KOPT-K1 (cell line): ENCODE measurements at regions not wholly inside any gene's neighbourhood (a gene's known extent, or its start where the extent isn't known, plus 50 kb on each side); places are given as distances from the start of the nearest gene placed in this dataset.

ENCODE experiments used
- H3K27ac ChIP-seq: fragments of 200-600 bp; sonication (generic); 2 replicates; pipeline ENCODE4 v1.5.1; 2016; ENCODE audit warnings: antibody characterized with exemption, mild to moderate bottlenecking, low read depth, low read length; ENCODE audit not compliant: poor library complexity, severe bottlenecking
- H3K36me3 ChIP-seq: fragments of 200-600 bp; sonication (generic); 2 replicates; pipeline ENCODE4 v1.5.1; 2017; ENCODE audit warnings: antibody characterized with exemption, mild to moderate bottlenecking, low read length, moderate library complexity; ENCODE audit not compliant: insufficient read depth
- H3K9me3 ChIP-seq: fragments of 200-600 bp; sonication (generic); 2 replicates; pipeline ENCODE4 v1.5.1; 2017; ENCODE audit warnings: antibody characterized with exemption, low read length, mild to moderate bottlenecking; ENCODE audit not compliant: insufficient read depth, poor library complexity, severe bottlenecking

DNA sequence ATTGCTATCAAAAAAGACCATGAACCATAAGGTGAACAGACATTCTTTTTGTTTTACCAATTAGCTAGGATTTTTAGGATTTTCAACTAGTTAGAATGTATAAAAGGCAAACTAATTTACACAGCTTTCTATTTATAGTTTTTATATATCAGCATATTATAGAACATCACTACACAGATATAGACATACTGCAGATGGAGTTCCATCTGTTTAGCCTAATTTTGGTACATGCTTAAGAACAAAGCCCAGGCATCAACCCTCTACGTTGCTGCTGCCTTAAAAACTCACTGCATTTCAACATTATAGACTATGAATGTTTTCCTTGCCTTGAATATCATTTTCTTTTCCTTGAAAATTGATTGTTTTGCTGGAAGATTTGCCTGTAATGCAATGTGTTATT is 2227.5 kb upstream of the C9orf72 start:
- no peaks in the 10 kb centered on the region for H3K36me3 ChIP-seq
- no peak overlapping the region for H3K27ac ChIP-seq
- no peaks in the 10 kb centered on the region for H3K9me3 ChIP-seq

- no peaks in the 10 kb centered on the region for H3K9me3 ChIP-seq
- H3K27ac ChIP-seq: no peak overlapping the region
- H3K36me3 ChIP-seq: no peaks in the 10 kb centered on the region
Measured at GRCh38 chr9:29802454-29802853, 2229.2 kb upstream of the C9orf72 start.

- peaks cover 17% of the 10 kb centered on the region for H3K9me3 ChIP-seq
- no peaks in the 10 kb centered on the region for H3K36me3 ChIP-seq
- no peak overlapping the region for H3K27ac ChIP-seq
Measured at GRCh38 chr9:29806937-29807618, 2233.8 kb upstream of the C9orf72 start.

- no peaks in the 10 kb centered on the region for H3K36me3 ChIP-seq
Measured at GRCh38 chr9:29816954-29817703, 2243.8 kb upstream of the C9orf72 start.

DNA sequence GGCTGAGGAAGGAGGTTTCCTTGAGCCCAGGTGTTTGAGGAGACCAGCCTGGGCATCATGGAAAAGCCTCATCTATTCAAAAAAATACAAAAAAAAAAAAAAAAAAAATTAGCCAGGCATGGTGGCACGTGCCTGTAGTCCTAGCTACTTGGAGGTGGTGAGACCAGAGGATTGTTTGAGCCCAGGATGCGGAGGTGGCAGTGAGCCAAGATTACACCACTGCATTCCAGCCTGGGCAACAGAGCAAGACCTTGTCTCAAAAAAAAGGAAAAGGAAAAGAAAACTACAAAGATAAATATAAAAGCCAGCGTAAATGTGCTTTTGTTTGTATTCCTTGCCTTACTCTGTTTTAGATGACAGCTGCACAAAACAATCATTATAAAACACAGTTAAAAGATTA is 2249.2 kb upstream of the C9orf72 start:
- no peaks in the 10 kb centered on the region for H3K36me3 ChIP-seq
- H3K9me3 ChIP-seq: peaks cover 15% of the 10 kb centered on the region
- no peak overlapping the region for H3K27ac ChIP-seq

More at GRCh38 chr9:29816954-29817703, 2243.8 kb upstream of the C9orf72 start:
- peaks cover 15% of the 10 kb centered on the region for H3K9me3 ChIP-seq
- H3K27ac ChIP-seq: no peak overlapping the region

GRCh38 chr9:29826421-29826820 is 2253.1 kb upstream of the C9orf72 start:
- H3K27ac ChIP-seq: no peak overlapping the region
- H3K9me3 ChIP-seq: no peaks in the 10 kb centered on the region
- no peaks in the 10 kb centered on the region for H3K36me3 ChIP-seq

DNA sequence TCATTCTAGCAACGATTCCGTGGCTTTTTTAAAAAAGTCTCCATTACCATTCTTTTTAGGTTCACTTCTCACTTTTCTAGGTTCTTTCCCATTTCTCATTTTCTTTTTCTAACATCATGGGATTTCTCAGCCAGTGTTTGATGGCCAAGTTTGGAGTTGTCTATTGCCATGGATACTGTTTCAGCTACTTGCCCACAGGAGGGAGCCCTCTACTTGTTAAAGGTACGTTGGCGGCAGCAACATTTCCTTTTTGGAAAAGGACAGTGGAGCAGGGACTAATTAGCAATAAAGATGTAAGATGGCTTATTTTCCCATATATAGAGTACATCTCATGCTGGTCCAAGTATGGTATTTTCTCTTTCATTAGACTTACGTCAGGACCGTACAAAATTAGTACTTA is 2257.5 kb upstream of the C9orf72 start:
- no peaks in the 10 kb centered on the region for H3K9me3 ChIP-seq
- no peaks in the 10 kb centered on the region for H3K36me3 ChIP-seq
- H3K27ac ChIP-seq: no peak overlapping the region

DNA sequence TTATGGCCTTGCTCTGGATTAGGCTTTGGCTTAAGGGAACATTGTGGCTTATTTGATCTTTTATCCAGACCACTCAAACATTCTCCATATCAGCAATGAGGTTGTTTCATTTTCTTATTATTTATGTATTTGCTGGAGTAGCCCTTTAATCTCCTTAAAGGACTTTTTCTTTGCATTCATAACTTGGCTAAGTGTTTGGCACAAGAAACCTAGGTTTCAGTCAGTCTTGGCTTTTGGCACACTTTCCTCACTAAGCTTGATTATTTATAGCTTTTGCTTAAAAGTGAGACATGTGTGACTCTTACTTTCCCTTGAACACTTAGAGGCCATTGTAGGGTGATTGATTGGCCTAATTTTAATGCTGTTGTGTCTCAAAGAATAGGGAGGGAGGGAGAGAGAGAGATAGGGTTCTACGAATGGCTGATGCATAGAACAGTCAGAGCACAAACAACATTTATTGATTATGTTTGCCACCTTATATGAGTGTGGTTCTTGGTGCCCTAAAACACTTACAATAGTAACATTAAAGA is 2265.3 kb upstream of the C9orf72 start:
- H3K9me3 ChIP-seq: no peaks in the 10 kb centered on the region
- H3K27ac ChIP-seq: no peak overlapping the region
- no peaks in the 10 kb centered on the region for H3K36me3 ChIP-seq

DNA sequence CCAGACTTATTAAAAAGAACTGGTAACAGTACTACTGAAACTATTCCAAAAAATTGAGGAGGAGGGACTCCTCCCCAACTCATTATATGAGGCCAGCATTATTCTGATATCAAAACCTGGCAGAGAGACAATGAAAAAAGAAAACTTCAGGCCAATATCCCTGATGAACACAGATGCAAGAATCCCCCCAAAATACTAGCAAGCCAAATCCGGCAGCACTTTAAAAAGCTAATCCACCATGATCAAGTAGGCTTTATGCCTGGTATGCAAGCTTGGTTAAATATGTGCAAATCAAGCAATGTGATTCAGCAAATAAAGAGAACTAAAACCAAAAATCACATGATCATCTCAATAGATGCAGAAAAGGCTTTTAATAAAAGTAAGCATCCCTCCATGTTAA is 2271.0 kb upstream of the C9orf72 start:
- Histone ChIP-seq H3K27ac (no peak overlapping the region), H3K36me3 (no peaks in the 10 kb centered on the region), H3K9me3 (no peaks in the 10 kb centered on the region)

DNA sequence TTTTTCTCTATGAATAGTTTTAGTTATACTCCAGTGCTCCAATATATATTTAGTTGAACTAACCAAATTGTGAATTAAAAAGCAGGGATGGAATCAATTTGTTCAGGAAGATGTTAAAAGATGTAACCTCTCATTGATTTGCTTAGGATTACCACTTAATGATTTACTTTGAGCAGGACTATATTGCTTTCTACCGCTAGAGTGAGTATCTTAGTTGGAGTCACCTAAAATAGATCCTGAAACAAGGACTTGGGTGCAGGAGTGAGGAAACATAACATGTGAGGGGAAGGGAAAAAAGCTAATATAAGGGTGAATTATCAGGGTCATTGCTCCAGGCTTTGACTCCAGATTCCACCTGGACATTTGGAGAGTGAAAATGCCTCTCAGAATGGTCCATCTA is 2277.4 kb upstream of the C9orf72 start:
- no peaks in the 10 kb centered on the region for H3K9me3 ChIP-seq
- no peak overlapping the region for H3K27ac ChIP-seq
- H3K36me3 ChIP-seq: no peaks in the 10 kb centered on the region

DNA sequence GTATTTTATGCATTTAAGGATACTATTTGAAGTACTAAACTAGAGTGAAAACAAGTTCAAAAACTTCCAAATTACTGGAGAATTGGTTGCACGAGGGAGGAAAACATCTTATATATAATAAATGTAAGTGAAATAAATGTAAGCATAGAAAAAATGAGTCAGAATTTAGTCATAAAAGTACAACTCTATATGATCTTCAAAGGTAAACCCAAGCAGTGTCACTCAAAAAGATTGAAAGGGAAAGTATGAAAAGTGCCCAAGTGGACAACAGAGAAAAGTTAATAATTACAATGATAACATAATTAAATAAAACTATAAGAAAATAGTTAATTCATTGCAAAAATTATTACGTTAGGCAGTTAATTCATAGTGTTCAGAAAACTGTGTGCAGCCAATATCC is 2288.5 kb upstream of the C9orf72 start:
- Histone ChIP-seq H3K9me3 (no peaks in the 10 kb centered on the region), H3K27ac (no peak overlapping the region), H3K36me3 (no peaks in the 10 kb centered on the region)

DNA sequence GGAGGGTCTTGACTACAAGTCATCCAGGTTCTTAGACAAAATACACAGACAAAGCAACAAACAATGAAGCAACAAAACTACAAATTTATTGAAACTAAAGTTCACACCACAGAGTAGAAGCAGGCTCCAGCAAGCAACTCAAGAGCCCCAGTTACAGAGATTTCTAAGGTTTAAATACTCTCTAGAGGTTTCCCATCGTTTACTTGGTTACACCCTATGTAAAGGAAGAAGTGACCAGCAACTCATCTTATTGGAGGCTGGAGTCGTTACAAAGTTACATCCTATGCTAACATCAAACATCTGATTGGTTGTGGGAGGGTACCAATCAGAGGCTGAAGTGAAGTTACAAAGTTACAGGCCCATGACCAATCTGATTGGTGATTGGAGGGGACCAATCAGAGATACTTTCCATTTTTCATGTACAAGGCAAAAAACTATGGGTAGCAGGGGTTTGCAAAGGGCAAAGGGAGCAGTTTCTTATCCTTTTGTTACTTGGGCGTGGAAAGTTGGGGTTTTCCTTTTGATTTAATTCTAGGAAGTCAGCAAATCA is 2292.6 kb upstream of the C9orf72 start:
- H3K36me3 ChIP-seq: no peaks in the 10 kb centered on the region
- H3K9me3 ChIP-seq: no peaks in the 10 kb centered on the region
- H3K27ac ChIP-seq: no peak overlapping the region

DNA sequence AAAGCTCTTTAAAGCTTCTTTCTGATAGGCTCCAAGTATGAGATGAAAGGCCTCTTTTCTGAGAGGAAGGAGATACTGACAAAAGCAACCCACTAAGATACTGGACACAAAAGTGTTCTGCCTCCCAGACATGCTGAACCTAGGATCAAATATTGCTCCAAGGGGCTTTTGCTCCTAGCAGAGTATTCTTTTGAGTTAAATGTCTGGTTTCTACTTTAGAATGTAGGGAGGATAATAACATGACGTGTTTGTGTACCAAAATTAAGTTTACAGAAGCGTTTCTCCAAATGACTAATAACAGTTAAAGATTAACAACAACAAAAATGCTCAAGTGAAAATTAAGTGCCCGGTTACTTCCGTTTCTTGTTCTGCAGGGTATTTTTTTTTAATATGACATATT is 2293.3 kb upstream of the C9orf72 start:
- Histone ChIP-seq H3K27ac (no peak overlapping the region), H3K9me3 (no peaks in the 10 kb centered on the region), H3K36me3 (no peaks in the 10 kb centered on the region)

- Histone ChIP-seq H3K9me3 (no peaks in the 10 kb centered on the region), H3K36me3 (no peaks in the 10 kb centered on the region)
Measured at GRCh38 chr9:29873579-29873978, 2300.3 kb upstream of the C9orf72 start.

DNA sequence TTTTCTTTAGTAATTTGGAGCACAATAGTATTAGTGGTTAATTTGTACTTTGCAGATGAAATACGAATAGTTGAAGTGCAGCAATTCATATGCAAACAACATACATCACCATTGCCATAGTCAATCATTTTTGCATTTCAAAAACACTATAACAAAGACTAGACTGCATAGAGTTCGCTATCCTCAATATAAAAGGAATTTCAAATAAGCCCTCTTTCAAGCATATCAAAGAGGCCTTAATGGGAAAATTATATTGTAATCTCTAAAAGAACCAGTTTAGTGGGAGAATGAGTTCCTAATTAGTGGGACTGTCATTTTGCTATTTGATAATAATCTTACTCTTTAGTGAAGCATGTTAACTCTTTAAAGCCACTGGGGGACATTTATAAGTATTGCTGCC is 2302.3 kb upstream of the C9orf72 start:
- Histone ChIP-seq H3K27ac (no peak overlapping the region), H3K36me3 (no peaks in the 10 kb centered on the region), H3K9me3 (no peaks in the 10 kb centered on the region)

More at GRCh38 chr9:29873579-29873978, 2300.3 kb upstream of the C9orf72 start:
- no peak overlapping the region for H3K27ac ChIP-seq
